PFSK-1 (cell line): ENCODE measurements at regions not wholly inside any gene's neighbourhood (a gene's known extent, or its start where the extent isn't known, plus 50 kb on each side); places are given as distances from the start of the nearest gene placed in this dataset.

ENCODE experiments used
- FOXP2 ChIP-seq: optimal IDR thresholded peaks from 2 replicates; pipeline ENCODE3; 2011; ENCODE audit warnings: borderline replicate concordance, control low read depth, inconsistent platforms; ENCODE audit not compliant: insufficient read depth; ENCODE audit errors: extremely low read length, extremely low read depth
- POLR2AphosphoS5 ChIP-seq: IDR thresholded peaks from 2 replicates; pipeline ENCODE4 v1.6.1; 2012; ENCODE audit warnings: low read depth, mild to moderate bottlenecking, control low read depth, low read length, moderate library complexity
- SIN3A ChIP-seq: IDR thresholded peaks from 2 replicates; pipeline ENCODE4 v1.6.1; 2012; ENCODE audit warnings: mild to moderate bottlenecking, low read length, moderate library complexity, borderline replicate concordance; ENCODE audit not compliant: insufficient read depth
- TAF1 ChIP-seq: IDR thresholded peaks from 2 replicates; pipeline ENCODE4 v1.6.1; 2012; ENCODE audit warnings: low read length, control low read depth, borderline replicate concordance; ENCODE audit not compliant: insufficient read depth
- TF ChIP-seq, protein P1 (sequence below), 2 experiments: IDR thresholded peaks; 2 replicates each; pipeline versions ENCODE4 v1.6.1 to v1.8.0; 2011 to 2012; ENCODE audit warnings: low read depth in 2 of 2, low read length in 2 of 2, control low read depth in 1 of 2, inconsistent platforms in 1 of 2, mild to moderate bottlenecking in 1 of 2, moderate library complexity in 1 of 2; ENCODE audit not compliant: insufficient read depth in 1 of 2

DNA sequence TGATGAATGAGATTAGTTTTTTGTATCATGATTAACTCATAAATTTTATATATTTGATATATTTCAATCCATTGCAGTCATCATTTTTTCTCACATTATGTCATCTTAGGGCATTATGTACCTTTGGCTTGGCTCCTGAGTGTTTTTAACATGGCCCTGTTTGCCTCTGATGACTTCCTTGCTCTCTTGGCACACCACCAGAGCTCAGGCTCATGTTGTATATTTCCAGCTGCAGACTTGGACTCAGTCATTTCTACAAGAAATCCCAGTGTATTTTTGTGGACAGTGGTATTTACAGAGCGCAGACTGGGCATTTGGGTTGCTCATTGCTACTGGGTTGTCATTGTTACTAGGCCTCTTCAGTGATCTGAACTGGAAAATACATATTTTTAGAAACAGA, 188.5 kb downstream of the ADRA2A start:
- TF ChIP-seq FOXP2, result no peak
- no peak for TF ChIP-seq SIN3A
- no peak for TF ChIP-seq TAF1
- TF ChIP-seq, protein P1, sequence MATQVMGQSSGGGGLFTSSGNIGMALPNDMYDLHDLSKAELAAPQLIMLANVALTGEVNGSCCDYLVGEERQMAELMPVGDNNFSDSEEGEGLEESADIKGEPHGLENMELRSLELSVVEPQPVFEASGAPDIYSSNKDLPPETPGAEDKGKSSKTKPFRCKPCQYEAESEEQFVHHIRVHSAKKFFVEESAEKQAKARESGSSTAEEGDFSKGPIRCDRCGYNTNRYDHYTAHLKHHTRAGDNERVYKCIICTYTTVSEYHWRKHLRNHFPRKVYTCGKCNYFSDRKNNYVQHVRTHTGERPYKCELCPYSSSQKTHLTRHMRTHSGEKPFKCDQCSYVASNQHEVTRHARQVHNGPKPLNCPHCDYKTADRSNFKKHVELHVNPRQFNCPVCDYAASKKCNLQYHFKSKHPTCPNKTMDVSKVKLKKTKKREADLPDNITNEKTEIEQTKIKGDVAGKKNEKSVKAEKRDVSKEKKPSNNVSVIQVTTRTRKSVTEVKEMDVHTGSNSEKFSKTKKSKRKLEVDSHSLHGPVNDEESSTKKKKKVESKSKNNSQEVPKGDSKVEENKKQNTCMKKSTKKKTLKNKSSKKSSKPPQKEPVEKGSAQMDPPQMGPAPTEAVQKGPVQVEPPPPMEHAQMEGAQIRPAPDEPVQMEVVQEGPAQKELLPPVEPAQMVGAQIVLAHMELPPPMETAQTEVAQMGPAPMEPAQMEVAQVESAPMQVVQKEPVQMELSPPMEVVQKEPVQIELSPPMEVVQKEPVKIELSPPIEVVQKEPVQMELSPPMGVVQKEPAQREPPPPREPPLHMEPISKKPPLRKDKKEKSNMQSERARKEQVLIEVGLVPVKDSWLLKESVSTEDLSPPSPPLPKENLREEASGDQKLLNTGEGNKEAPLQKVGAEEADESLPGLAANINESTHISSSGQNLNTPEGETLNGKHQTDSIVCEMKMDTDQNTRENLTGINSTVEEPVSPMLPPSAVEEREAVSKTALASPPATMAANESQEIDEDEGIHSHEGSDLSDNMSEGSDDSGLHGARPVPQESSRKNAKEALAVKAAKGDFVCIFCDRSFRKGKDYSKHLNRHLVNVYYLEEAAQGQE (IDR thresholded peaks at IDR 0.05; ENCODE audit: insufficient read depth in 1 of 2, low read depth in 2 of 2, low read length in 2 of 2), result no peak
- TF ChIP-seq POLR2AphosphoS5, result no peak

DNA sequence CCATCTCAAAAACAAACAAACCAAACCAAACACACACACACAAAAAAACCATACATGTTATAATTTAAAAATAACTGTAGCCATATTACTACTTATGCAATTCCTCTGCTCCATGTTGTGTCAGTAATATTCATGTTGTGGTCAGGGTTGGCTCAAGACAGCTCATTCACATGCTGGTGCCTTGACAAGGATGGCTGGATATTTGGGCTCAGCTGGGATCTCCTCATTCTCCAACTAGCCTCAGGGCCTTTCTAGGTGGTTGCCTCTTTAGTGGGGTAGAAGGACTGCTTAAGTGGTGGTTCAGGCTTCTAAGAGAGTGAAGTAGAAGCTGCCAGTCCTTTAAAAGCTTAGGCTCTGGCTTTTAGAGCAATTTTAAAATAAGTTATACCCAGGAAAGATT, 189.3 kb downstream of the ADRA2A start:
- TF ChIP-seq SIN3A (no peak), POLR2AphosphoS5 (no peak), FOXP2 (no peak), TAF1 (no peak)
- TF ChIP-seq, protein P1 (IDR thresholded peaks at IDR 0.05; ENCODE audit: insufficient read depth in 1 of 2, low read depth in 2 of 2, low read length in 2 of 2), result no peak

DNA sequence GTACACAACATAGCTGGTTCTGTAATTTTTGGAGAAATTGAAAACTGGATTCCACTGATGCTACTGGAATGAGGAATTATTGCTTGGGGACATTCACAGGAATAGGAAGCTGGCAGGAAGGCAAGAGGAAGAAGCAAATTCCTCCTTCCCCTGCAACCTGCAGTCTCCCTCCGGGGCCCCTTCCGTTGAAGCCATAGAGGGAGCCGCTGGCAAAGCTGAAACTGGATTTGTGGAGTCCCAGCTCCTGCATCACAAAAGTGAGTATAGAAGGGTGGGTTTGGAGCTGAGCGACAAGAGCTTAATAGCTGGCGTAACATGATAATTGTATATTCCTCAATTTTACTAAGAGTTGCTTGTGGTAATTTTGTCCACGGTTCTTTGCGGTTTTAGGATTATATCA, 190.8 kb downstream of the ADRA2A start:
- TF ChIP-seq, protein P1 (IDR thresholded peaks at IDR 0.05; ENCODE audit: insufficient read depth in 1 of 2, low read depth in 2 of 2, low read length in 2 of 2), result no peak

DNA sequence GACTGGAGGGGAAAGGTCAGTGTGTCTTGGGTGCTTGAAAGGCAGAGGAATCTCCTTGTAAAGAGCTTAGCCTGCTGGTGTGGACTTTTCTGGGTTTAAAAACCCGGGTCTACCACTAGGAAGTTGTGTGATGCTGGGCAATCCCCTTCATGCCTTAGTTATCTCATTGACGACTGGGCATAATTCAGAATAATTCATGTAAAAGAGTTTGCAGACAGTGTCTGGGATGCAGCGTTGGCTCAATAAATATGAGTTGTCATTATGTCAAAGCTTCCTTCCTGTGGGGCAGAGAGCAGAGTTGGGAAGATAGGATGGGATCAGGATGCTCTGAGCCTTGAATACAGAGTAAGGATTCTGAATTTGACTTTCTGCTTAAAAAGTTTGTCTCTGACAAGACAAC, 196.4 kb downstream of the ADRA2A start:
- no peak for TF ChIP-seq TAF1
- TF ChIP-seq SIN3A, result no peak
- TF ChIP-seq FOXP2, result no peak
- TF ChIP-seq, protein P1 (IDR thresholded peaks at IDR 0.05; ENCODE audit: insufficient read depth in 1 of 2, low read depth in 2 of 2, low read length in 2 of 2), result no peak
- no peak for TF ChIP-seq POLR2AphosphoS5

DNA sequence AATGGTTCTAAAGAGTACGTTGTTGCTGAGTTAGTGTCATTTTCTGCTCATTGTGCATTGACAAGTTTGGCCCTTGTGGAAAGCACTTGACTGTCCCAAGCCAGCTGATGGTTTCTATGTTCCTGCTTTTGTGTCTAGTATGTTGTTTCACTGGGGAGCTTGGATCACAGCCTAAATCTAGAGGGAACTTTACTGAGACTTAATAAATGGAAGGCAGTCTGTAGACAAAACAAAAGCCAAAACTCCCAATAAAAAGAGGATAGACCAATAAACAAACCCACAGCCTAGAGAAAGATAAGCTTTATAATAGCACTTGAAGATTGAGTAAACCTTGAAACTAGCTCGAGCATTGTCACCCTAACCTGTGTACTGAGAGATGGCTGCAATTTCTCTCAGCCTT, 196.8 kb downstream of the ADRA2A start:
- TF ChIP-seq TAF1, result no peak
- no peak for TF ChIP-seq SIN3A
- TF ChIP-seq, protein P1 (IDR thresholded peaks at IDR 0.05; ENCODE audit: insufficient read depth in 1 of 2, low read depth in 2 of 2, low read length in 2 of 2), result no peak
- no peak for TF ChIP-seq POLR2AphosphoS5
- no peak for TF ChIP-seq FOXP2
